ENCODE measurements at regions not wholly inside any gene's neighbourhood (a gene's known extent, or its start where the extent isn't known, plus 50 kb on each side); places are given as distances from the start of the nearest gene placed in this dataset.

DNA sequence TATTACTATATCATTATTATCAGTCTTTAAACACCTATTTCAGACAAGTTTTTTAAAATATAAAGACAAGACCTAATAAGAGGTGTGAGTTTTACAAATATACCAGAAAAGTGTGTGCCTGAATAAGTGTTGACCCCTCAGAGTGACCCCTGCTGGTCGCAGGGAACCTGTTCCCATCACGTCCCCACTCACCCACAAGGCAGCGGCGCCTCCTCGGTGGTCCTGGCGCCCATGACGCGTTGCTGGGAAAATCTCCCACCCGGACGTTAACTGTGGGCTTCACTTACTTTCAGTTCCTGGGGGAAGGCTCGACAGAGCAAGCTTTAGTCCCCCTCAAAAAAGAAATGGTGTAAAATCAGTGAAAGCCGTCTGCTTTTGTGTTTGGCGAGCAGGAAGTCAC, 93.5 kb downstream of the TMEM18 start:
- TF ChIP-seq SIN3A (IDR thresholded peaks at IDR 0.05; ENCODE audit: borderline replicate concordance, insufficient read depth, low read length) (no peak), POLR2AphosphoS5 (IDR thresholded peaks at IDR 0.05; ENCODE audit: low read depth, low read length) (no peak), TAF1 (IDR thresholded peaks at IDR 0.05; ENCODE audit: borderline replicate concordance, insufficient read depth, low read length) (no peak), FOXP2 (optimal IDR thresholded peaks at IDR 0.05; ENCODE audit: borderline replicate concordance, extremely low read depth, extremely low read length, insufficient read depth) (no peak)
- TF ChIP-seq, protein P1, sequence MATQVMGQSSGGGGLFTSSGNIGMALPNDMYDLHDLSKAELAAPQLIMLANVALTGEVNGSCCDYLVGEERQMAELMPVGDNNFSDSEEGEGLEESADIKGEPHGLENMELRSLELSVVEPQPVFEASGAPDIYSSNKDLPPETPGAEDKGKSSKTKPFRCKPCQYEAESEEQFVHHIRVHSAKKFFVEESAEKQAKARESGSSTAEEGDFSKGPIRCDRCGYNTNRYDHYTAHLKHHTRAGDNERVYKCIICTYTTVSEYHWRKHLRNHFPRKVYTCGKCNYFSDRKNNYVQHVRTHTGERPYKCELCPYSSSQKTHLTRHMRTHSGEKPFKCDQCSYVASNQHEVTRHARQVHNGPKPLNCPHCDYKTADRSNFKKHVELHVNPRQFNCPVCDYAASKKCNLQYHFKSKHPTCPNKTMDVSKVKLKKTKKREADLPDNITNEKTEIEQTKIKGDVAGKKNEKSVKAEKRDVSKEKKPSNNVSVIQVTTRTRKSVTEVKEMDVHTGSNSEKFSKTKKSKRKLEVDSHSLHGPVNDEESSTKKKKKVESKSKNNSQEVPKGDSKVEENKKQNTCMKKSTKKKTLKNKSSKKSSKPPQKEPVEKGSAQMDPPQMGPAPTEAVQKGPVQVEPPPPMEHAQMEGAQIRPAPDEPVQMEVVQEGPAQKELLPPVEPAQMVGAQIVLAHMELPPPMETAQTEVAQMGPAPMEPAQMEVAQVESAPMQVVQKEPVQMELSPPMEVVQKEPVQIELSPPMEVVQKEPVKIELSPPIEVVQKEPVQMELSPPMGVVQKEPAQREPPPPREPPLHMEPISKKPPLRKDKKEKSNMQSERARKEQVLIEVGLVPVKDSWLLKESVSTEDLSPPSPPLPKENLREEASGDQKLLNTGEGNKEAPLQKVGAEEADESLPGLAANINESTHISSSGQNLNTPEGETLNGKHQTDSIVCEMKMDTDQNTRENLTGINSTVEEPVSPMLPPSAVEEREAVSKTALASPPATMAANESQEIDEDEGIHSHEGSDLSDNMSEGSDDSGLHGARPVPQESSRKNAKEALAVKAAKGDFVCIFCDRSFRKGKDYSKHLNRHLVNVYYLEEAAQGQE (IDR thresholded peaks at IDR 0.05; ENCODE audit: insufficient read depth in 1 of 2, low read depth in 2 of 2, low read length in 2 of 2), result no peak

DNA sequence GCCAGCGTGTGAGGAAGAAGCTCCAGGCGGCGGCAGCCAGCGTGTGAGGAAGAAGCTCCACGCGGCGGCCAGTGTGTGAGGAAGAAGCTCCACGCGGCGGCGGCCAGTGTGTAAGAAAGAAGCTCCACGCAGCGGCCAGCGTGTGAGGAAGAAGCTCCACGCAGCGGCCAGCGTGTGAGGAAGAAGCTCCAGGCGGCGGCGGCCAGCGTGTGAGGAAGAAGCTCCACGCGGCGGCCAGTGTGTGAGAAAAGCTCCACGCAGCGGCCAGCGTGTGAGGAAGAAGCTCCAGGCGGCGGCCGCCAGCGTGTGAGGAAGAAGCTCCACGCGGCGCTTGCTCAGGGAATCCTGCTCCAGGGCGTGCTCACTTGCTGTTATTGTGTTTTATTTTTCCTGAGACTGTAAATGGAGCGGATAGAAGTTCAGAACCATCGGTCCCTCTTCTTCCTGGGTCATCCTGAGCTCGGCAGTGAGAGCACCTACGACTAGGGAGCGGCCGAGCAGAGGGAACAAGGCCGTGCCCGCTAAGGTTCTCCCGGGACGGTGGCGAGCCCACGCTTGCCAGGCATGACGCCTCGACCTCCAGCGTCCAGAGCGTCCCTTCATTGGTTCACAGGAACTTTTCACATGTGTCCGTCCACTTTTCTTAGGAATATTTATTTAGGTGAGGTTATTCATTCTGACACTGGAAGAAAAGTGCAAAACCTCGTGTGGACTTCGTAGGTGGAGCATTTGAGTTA, 94.2 kb downstream of the TMEM18 start:
- TF ChIP-seq TAF1 (IDR thresholded peaks at IDR 0.05; ENCODE audit: borderline replicate concordance, insufficient read depth, low read length) (no peak), SIN3A (IDR thresholded peaks at IDR 0.05; ENCODE audit: borderline replicate concordance, insufficient read depth, low read length) (no peak), POLR2AphosphoS5 (IDR thresholded peaks at IDR 0.05; ENCODE audit: low read depth, low read length) (no peak), FOXP2 (optimal IDR thresholded peaks at IDR 0.05; ENCODE audit: borderline replicate concordance, extremely low read depth, extremely low read length, insufficient read depth) (no peak)
- TF ChIP-seq, protein P1 (IDR thresholded peaks at IDR 0.05; ENCODE audit: insufficient read depth in 1 of 2, low read depth in 2 of 2, low read length in 2 of 2), result no peak

DNA sequence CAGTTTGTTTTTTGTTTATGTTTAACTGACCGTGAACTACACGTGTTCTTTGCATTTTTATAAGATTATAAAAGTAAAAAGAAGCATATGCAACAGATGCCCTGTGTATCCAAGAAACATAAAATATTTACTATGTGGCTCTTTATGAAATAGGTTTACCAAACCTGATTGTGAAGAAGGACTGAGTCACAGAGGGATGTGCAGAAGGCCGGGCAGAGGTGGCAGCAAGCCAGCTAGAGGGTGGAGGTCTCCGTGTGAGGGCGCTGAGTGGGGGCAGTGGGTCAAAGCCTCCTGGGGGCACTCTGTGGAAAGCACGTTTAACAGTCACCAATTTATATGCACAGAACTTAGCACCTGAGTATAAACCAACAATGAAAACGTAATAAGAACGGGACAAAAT, 97.2 kb downstream of the TMEM18 start:
- TF ChIP-seq, protein P1 (IDR thresholded peaks at IDR 0.05; ENCODE audit: insufficient read depth in 1 of 2, low read depth in 2 of 2, low read length in 2 of 2), result no peak
- TF ChIP-seq FOXP2 (optimal IDR thresholded peaks at IDR 0.05; ENCODE audit: borderline replicate concordance, extremely low read depth, extremely low read length, insufficient read depth) (no peak), TAF1 (IDR thresholded peaks at IDR 0.05; ENCODE audit: borderline replicate concordance, insufficient read depth, low read length) (no peak), POLR2AphosphoS5 (IDR thresholded peaks at IDR 0.05; ENCODE audit: low read depth, low read length) (no peak), SIN3A (IDR thresholded peaks at IDR 0.05; ENCODE audit: borderline replicate concordance, insufficient read depth, low read length) (no peak)

DNA sequence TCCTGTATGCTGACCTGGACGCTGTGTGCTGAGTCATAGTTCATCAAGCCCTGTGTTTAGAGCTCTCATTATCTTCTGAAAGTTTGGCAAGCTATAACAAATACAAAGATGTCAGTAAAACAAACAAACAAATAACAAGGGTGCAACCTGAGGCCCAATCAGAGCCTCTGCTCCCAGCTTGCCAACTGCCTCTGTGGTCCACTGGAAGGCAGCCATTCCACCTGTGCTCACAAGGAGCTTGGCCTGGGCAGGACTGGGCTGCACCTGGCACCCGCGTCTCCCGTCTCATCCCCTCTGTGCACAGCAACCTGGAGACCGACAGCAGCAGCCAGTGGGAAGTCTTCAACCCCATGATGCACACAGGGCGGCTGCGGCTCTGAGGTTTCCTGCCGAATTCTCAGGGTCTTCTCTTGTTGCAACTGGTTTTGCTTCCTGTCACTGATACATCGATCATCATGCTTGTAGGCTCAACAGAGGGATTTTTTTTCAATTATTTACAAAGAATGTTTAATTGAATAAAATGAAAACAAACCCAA, 97.8 kb downstream of the TMEM18 start:
- TF ChIP-seq TAF1 (IDR thresholded peaks at IDR 0.05; ENCODE audit: borderline replicate concordance, insufficient read depth, low read length) (no peak), FOXP2 (optimal IDR thresholded peaks at IDR 0.05; ENCODE audit: borderline replicate concordance, extremely low read depth, extremely low read length, insufficient read depth) (no peak), SIN3A (IDR thresholded peaks at IDR 0.05; ENCODE audit: borderline replicate concordance, insufficient read depth, low read length) (no peak)
- TF ChIP-seq, protein P1 (IDR thresholded peaks at IDR 0.05; ENCODE audit: insufficient read depth in 1 of 2, low read depth in 2 of 2, low read length in 2 of 2), result no peak

Data from PFSK-1 (cell line).